ENCODE measurements at regions not wholly inside any gene's neighbourhood (a gene's known extent, or its start where the extent isn't known, plus 50 kb on each side); places are given as distances from the start of the nearest gene placed in this dataset.

GRCh38 chr1:53400761-53401674 lies 58.2 kb upstream of the DMRTB1 start:
- Histone ChIP-seq H3K4me1 (no peaks in the 10 kb centered on the region), H3K9me3 (replicated peaks) (no peaks in the 10 kb centered on the region), H3K36me3 (no peaks in the 10 kb centered on the region), H3K4me3 (no peak overlapping the region), H3K27ac (replicated peaks) (no peak overlapping the region), H3K27me3 (ENCODE audit: low read depth) (peaks cover 84% of the 10 kb centered on the region)
- no peak for DNase-seq
- intact Hi-C loops (cut with micrococcal nuclease): no loop called here
- no peak for TF ChIP-seq CTCF (IDR thresholded peaks at IDR 0.05; ENCODE audit: borderline replicate concordance)

- DNase-seq: no peak
- intact Hi-C loops (cut with micrococcal nuclease): no loop called here
- H3K27me3 ChIP-seq (ENCODE audit: low read depth): peaks cover 84% of the 10 kb centered on the region
Measured at GRCh38 chr1:53401813-53402745, 57.1 kb upstream of the DMRTB1 start.

GRCh38 chr1:53402891-53403655 lies 56.1 kb upstream of the DMRTB1 start:
- no peak for TF ChIP-seq CTCF (IDR thresholded peaks at IDR 0.05; ENCODE audit: borderline replicate concordance)
- Histone ChIP-seq H3K4me1 (no peaks in the 10 kb centered on the region), H3K4me3 (no peak overlapping the region), H3K36me3 (no peaks in the 10 kb centered on the region), H3K9me3 (replicated peaks) (no peaks in the 10 kb centered on the region), H3K27ac (replicated peaks) (no peak overlapping the region), H3K27me3 (ENCODE audit: low read depth) (peaks cover 84% of the 10 kb centered on the region)
- DNase-seq: no peak
- intact Hi-C loops (cut with micrococcal nuclease): no loop called here

More at GRCh38 chr1:53401813-53402745, 57.1 kb upstream of the DMRTB1 start:
- Histone ChIP-seq H3K9me3 (replicated peaks) (no peaks in the 10 kb centered on the region), H3K36me3 (no peaks in the 10 kb centered on the region), H3K27ac (replicated peaks) (no peak overlapping the region), H3K4me1 (no peaks in the 10 kb centered on the region), H3K4me3 (no peak overlapping the region)
- TF ChIP-seq CTCF (IDR thresholded peaks at IDR 0.05; ENCODE audit: borderline replicate concordance): no peak

- no peaks in the 10 kb centered on the region for H3K4me1 ChIP-seq
- H3K27me3 ChIP-seq (ENCODE audit: low read depth): peaks cover 95% of the 10 kb centered on the region
- no peak for TF ChIP-seq CTCF (IDR thresholded peaks at IDR 0.05; ENCODE audit: borderline replicate concordance)
- H3K9me3 ChIP-seq (replicated peaks): no peaks in the 10 kb centered on the region
- no peaks in the 10 kb centered on the region for H3K36me3 ChIP-seq
- intact Hi-C loops (cut with micrococcal nuclease): no loop called here
- H3K27ac ChIP-seq (replicated peaks): no peak overlapping the region
- H3K4me3 ChIP-seq: no peak overlapping the region
- DNase-seq: no peak
Measured at GRCh38 chr1:53405737-53406136, 53.5 kb upstream of the DMRTB1 start.
